Mesothelial cell of epicardium (in vitro differentiated cells): ENCODE measurements at regions not wholly inside any gene's neighbourhood (a gene's known extent, or its start where the extent isn't known, plus 50 kb on each side); places are given as distances from the start of the nearest gene placed in this dataset.

Experiments
- DNase-seq, 2 experiments: peaks; one replicate each; pipeline ENCODE4 v3.0.0; 2021; ENCODE audit warnings: low spot score in 2 of 2; ENCODE audit not compliant: unreplicated experiment in 2 of 2
- H3K27ac Mint-ChIP-seq: 2 replicates; pipeline ENCODE4 v1.8.0; 2021; ENCODE audit warnings: mixed read lengths
- H3K27me3 Mint-ChIP-seq: 2 replicates; pipeline ENCODE4 v1.8.0; 2021; ENCODE audit warnings: low read depth, mixed read lengths
- H3K36me3 Mint-ChIP-seq: 2 replicates; pipeline ENCODE4 v1.8.0; 2021; ENCODE audit warnings: mixed read lengths
- H3K4me1 Mint-ChIP-seq: 2 replicates; pipeline ENCODE4 v1.8.0; 2021; ENCODE audit warnings: mixed read lengths
- H3K4me3 Mint-ChIP-seq: 2 replicates; pipeline ENCODE4 v1.8.0; 2021; ENCODE audit warnings: mild to moderate bottlenecking, moderate library complexity, mixed read lengths
- H3K9me3 Mint-ChIP-seq: 2 replicates; pipeline ENCODE4 v1.8.0; 2021; ENCODE audit warnings: mixed read lengths
- CTCF ChIP-seq: fragments of 200-600 bp; sonication (generic); IDR thresholded peaks from one replicate; pipeline ENCODE4 v1.5.0; 2021; ENCODE audit warnings: antibody characterized with exemption; ENCODE audit not compliant: unreplicated experiment

DNA sequence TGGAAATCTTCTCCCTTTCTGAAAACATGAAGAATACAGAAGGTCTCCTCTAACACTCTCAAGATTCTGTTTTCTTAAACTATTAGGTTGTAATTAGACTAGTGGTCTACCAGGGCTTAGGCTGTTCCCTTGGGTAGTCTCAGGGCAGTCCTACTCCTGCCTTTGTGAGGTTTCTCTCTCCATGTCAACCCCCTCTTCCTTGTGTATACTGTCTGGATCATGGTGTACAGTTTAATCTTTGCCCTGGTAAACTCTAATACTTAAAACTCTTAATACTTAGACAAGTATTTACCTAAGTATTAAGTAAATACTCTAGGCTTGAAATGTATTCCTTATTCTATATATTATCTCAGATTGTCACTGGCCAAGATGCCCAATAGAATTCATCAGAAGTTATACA, 480.3 kb upstream of the TNP1 start:
- no peaks in the 10 kb centered on the region for H3K36me3 Mint-ChIP-seq
- H3K4me3 Mint-ChIP-seq = no peak overlapping the region
- no peak for TF ChIP-seq CTCF
- no peaks in the 10 kb centered on the region for H3K9me3 Mint-ChIP-seq
- peaks cover 25% of the 10 kb centered on the region for H3K4me1 Mint-ChIP-seq
- no peak overlapping the region for H3K27ac Mint-ChIP-seq
- no peaks in the 10 kb centered on the region for H3K27me3 Mint-ChIP-seq
- DNase-seq = no peak

- H3K9me3 Mint-ChIP-seq = no peaks in the 10 kb centered on the region
- TF ChIP-seq CTCF = no peak
- H3K36me3 Mint-ChIP-seq = no peaks in the 10 kb centered on the region
- no peaks in the 10 kb centered on the region for H3K27me3 Mint-ChIP-seq
- H3K27ac Mint-ChIP-seq = no peak overlapping the region
- H3K4me1 Mint-ChIP-seq = peaks cover 29% of the 10 kb centered on the region
- DNase-seq = no peak
- no peak overlapping the region for H3K4me3 Mint-ChIP-seq
These were observed 479.9 kb upstream of the TNP1 start for GRCh38 chr2:217339753-217340152.

DNA sequence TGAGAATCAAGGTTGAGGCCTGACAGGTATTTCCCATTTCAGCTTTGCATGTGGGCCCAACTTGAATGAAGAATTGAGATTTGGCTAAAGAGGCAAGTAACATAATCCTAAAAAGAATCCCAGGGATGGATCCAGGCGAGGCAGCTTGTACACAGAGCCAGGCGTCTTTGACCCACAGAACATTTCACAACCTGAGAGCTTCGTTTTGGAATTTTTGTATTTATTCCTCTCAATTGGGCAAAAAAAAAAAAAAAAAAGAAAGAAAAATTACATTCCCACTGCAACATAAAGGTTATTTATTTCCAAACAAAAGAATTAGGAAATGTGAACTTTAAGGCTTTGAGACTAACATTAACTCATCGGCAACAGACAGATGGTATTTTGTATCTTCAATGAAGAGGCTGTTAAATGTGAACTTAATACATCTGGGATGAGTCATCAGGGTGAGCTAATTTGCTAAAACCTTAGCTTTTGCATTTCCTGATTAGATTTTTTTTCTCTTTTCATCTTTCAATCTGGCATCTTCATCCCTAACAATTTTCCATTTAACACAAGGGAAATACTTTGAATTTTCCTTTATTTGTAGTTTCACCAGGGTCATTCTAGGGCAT, 478.5 kb upstream of the TNP1 start:
- Mint-ChIP-seq H3K4me3 (no peak overlapping the region), H3K9me3 (no peaks in the 10 kb centered on the region), H3K27me3 (no peaks in the 10 kb centered on the region), H3K27ac (peak overlapping the region; percentile 78), H3K4me1 (peaks cover 33% of the 10 kb centered on the region), H3K36me3 (no peaks in the 10 kb centered on the region)
- TF ChIP-seq CTCF = no peak
- DNase-seq = no peak

- H3K36me3 Mint-ChIP-seq = no peaks in the 10 kb centered on the region
- no peak overlapping the region for H3K27ac Mint-ChIP-seq
- no peaks in the 10 kb centered on the region for H3K27me3 Mint-ChIP-seq
- H3K4me1 Mint-ChIP-seq = peaks cover 37% of the 10 kb centered on the region
- DNase-seq = no peak
- no peak overlapping the region for H3K4me3 Mint-ChIP-seq
- no peaks in the 10 kb centered on the region for H3K9me3 Mint-ChIP-seq
- no peak for TF ChIP-seq CTCF
These were observed 477.9 kb upstream of the TNP1 start for GRCh38 chr2:217337771-217338170.

GRCh38 chr2:217336694-217337093, 476.8 kb upstream of the TNP1 start:
- Mint-ChIP-seq H3K27me3 (no peaks in the 10 kb centered on the region), H3K36me3 (no peaks in the 10 kb centered on the region), H3K27ac (no peak overlapping the region), H3K4me3 (no peak overlapping the region), H3K9me3 (no peaks in the 10 kb centered on the region), H3K4me1 (peaks cover 47% of the 10 kb centered on the region)
- no peak for TF ChIP-seq CTCF
- no peak for DNase-seq

GRCh38 chr2:217335341-217335966, 475.6 kb upstream of the TNP1 start:
- H3K9me3 Mint-ChIP-seq = no peaks in the 10 kb centered on the region
- DNase-seq = no peak
- no peaks in the 10 kb centered on the region for H3K27me3 Mint-ChIP-seq
- no peaks in the 10 kb centered on the region for H3K36me3 Mint-ChIP-seq
- H3K4me3 Mint-ChIP-seq = no peak overlapping the region
- peak overlapping the region; percentile 68 for H3K27ac Mint-ChIP-seq
- H3K4me1 Mint-ChIP-seq = peaks cover 59% of the 10 kb centered on the region
- TF ChIP-seq CTCF = no peak
